CD14-positive monocyte (primary cell): ENCODE measurements at regions not wholly inside any gene's neighbourhood (a gene's known extent, or its start where the extent isn't known, plus 50 kb on each side); places are given as distances from the start of the nearest gene placed in this dataset.

Source experiments
- DNase-seq, 3 donors: peaks; one replicate each; pipeline ENCODE4 v3.0.0-alpha.2; 2011 to 2022
- H2AFZ ChIP-seq: 2 replicates; pipeline ENCODE4 v1.6.0; 2012; ENCODE audit warnings: mild to moderate bottlenecking, low read depth, low read length, inconsistent platforms; ENCODE audit not compliant: insufficient read depth, poor library complexity, severe bottlenecking
- H3K27ac ChIP-seq, 2 donors: 1 replicate in 1 of 2; 2 replicates in 1 of 2; pipeline ENCODE4 v1.5.1; 2012 to 2013; ENCODE audit warnings: low read length in 2 of 2, control low read depth in 1 of 2, inconsistent platforms in 1 of 2, low read depth in 1 of 2, mild to moderate bottlenecking in 1 of 2
- H3K27me3 ChIP-seq, 2 donors: one replicate each; pipeline versions ENCODE4 v1.6.0 to v1.6.1; 2011 to 2013; ENCODE audit warnings: low read length in 2 of 2; ENCODE audit not compliant: control insufficient read depth in 2 of 2, insufficient read depth in 2 of 2
- H3K36me3 ChIP-seq, 2 donors: replicated peaks in 1 of 2; 1 replicate in 1 of 2; 2 replicates in 1 of 2; pipeline versions ENCODE4 v1.5.1 to v1.6.1; 2012 to 2013; ENCODE audit warnings: low read length in 2 of 2, control low read depth in 1 of 2, inconsistent platforms in 1 of 2, mild to moderate bottlenecking in 1 of 2; ENCODE audit not compliant: insufficient read depth in 2 of 2, control insufficient read depth in 1 of 2
- H3K4me1 ChIP-seq, 2 donors: 1 replicate in 1 of 2; 2 replicates in 1 of 2; pipeline versions ENCODE4 v1.5.1 to v1.6.1; 2012 to 2013; ENCODE audit warnings: low read length in 2 of 2, control low read depth in 1 of 2, inconsistent platforms in 1 of 2, mild to moderate bottlenecking in 1 of 2, moderate library complexity in 1 of 2; ENCODE audit not compliant: insufficient read depth in 2 of 2, control insufficient read depth in 1 of 2
- H3K4me2 ChIP-seq: replicated peaks from 2 replicates; pipeline ENCODE3; 2012; ENCODE audit warnings: low read length, moderate library complexity, mild to moderate bottlenecking; ENCODE audit not compliant: poor library complexity, severe bottlenecking; ENCODE audit errors: extremely low read depth
- H3K4me3 ChIP-seq, 3 experiments: fragments of 200-600 bp in 1 of 3; sonication (generic) in 1 of 3; replicated peaks in 1 of 3; 1 replicate in 2 of 3; 2 replicates in 1 of 3; pipeline ENCODE4 v1.5.1; 2011 to 2013; ENCODE audit warnings: low read length in 3 of 3, mild to moderate bottlenecking in 3 of 3, control low read depth in 2 of 3, low read depth in 2 of 3, inconsistent platforms in 1 of 3, moderate library complexity in 1 of 3
- H3K79me2 ChIP-seq: 2 replicates; pipeline ENCODE4 v1.6.0; 2012; ENCODE audit warnings: mild to moderate bottlenecking, control low read depth, inconsistent platforms, low read length, moderate library complexity; ENCODE audit not compliant: insufficient read depth
- H3K9ac ChIP-seq: 2 replicates; pipeline ENCODE4 v1.6.0; 2017; ENCODE audit warnings: low read length, mild to moderate bottlenecking; ENCODE audit not compliant: insufficient read depth, poor library complexity, severe bottlenecking
- H3K9me3 ChIP-seq, 2 donors: replicated peaks in 1 of 2; 1 replicate in 1 of 2; 2 replicates in 1 of 2; pipeline versions ENCODE4 v1.5.1 to v1.6.1; 2012 to 2013; ENCODE audit warnings: low read length in 2 of 2, control low read depth in 1 of 2; ENCODE audit not compliant: control insufficient read depth in 1 of 2, insufficient read depth in 1 of 2
- H4K20me1 ChIP-seq: 2 replicates; pipeline ENCODE4 v1.6.0; 2012; ENCODE audit warnings: mild to moderate bottlenecking, low read length, control low read depth, moderate library complexity; ENCODE audit not compliant: insufficient read depth
- H3K27ac Mint-ChIP-seq, 7 donors: one replicate each; pipeline ENCODE4 v1.8.0; 2020; ENCODE audit warnings: mild to moderate bottlenecking in 7 of 7, mixed read lengths in 7 of 7, moderate library complexity in 6 of 7, inconsistent platforms in 2 of 7
- H3K27me3 Mint-ChIP-seq, 3 donors: one replicate each; pipeline ENCODE4 v1.8.0; 2021 to 2022; ENCODE audit warnings: low read depth in 3 of 3, mild to moderate bottlenecking in 3 of 3, mixed read lengths in 3 of 3, moderate library complexity in 3 of 3, inconsistent platforms in 1 of 3
- H3K36me3 Mint-ChIP-seq, 2 donors: one replicate each; pipeline ENCODE4 v1.8.0; 2020; ENCODE audit warnings: mixed read lengths in 2 of 2, inconsistent platforms in 1 of 2, mild to moderate bottlenecking in 1 of 2
- H3K4me1 Mint-ChIP-seq: one replicate; pipeline ENCODE4 v1.8.0; 2020; ENCODE audit warnings: mild to moderate bottlenecking, mixed read lengths
- H3K4me3 Mint-ChIP-seq, 2 donors: one replicate each; pipeline ENCODE4 v1.8.0; 2020; ENCODE audit warnings: mild to moderate bottlenecking in 2 of 2, mixed read lengths in 2 of 2, moderate library complexity in 1 of 2
- H3K9me3 Mint-ChIP-seq, 7 donors: one replicate each; pipeline ENCODE4 v1.8.0; 2020 to 2022; ENCODE audit warnings: mixed read lengths in 7 of 7, mild to moderate bottlenecking in 6 of 7, moderate library complexity in 6 of 7, inconsistent platforms in 2 of 7
- intact Hi-C, 2 donors: fragments of 100-400 bp; cut with micrococcal nuclease; formaldehyde crosslinking; loops; one replicate each; pipeline versions ENCODE4 v1.15.0 to v1.15.1; 2023
- TF ChIP-seq, protein P1 (sequence below): fragments of 200-600 bp; IDR thresholded peaks from one replicate; pipeline ENCODE4 v1.8.0; 2022; ENCODE audit warnings: antibody characterized with exemption, mild to moderate bottlenecking

DNA sequence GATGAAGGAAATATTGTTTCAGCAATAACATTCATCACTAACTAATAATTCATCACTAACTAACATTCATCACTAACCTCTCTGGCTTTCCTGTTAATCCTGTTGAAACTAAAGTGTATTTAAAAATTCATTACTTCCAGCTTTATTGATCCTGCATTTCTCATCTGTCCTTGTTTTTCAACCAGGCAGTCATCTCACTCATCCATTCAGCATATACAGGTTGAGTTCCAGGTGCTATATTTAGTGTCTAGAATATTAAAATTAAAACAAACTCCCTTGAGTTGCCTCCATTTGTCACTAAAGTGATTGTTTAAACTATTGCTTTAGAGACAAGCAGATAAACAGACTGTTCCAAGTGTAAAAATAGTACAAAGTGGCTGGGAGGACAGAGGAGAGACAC, 58.1 kb downstream of the ATXN7L3B start:
- Histone ChIP-seq H3K9ac (no peak overlapping the region), H3K4me1 (no peaks in the 10 kb centered on the region), H3K79me2 (no peaks in the 10 kb centered on the region), H3K36me3 (no peaks in the 10 kb centered on the region), H2AFZ (no peak overlapping the region), H3K9me3 (peaks cover 0 to 7% of the 10 kb centered on the region in 2 donors), H3K4me2 (no peak overlapping the region), H3K4me3 (no peak overlapping the region), H4K20me1 (no peaks in the 10 kb centered on the region), H3K27me3 (no peaks in the 10 kb centered on the region), H3K27ac (no peak overlapping the region)
- Mint-ChIP-seq H3K36me3 (no peaks in the 10 kb centered on the region), H3K4me1 (no peaks in the 10 kb centered on the region), H3K9me3 (peaks cover 0 to 3% (median 1%) of the 10 kb centered on the region in 7 donors), H3K4me3 (no peak overlapping the region), H3K27ac (no peak overlapping the region), H3K27me3 (no peaks in the 10 kb centered on the region)
- intact Hi-C loops = no loop called here
- DNase-seq = no peak
- TF ChIP-seq, protein P1, sequence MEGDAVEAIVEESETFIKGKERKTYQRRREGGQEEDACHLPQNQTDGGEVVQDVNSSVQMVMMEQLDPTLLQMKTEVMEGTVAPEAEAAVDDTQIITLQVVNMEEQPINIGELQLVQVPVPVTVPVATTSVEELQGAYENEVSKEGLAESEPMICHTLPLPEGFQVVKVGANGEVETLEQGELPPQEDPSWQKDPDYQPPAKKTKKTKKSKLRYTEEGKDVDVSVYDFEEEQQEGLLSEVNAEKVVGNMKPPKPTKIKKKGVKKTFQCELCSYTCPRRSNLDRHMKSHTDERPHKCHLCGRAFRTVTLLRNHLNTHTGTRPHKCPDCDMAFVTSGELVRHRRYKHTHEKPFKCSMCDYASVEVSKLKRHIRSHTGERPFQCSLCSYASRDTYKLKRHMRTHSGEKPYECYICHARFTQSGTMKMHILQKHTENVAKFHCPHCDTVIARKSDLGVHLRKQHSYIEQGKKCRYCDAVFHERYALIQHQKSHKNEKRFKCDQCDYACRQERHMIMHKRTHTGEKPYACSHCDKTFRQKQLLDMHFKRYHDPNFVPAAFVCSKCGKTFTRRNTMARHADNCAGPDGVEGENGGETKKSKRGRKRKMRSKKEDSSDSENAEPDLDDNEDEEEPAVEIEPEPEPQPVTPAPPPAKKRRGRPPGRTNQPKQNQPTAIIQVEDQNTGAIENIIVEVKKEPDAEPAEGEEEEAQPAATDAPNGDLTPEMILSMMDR = no peak

DNA sequence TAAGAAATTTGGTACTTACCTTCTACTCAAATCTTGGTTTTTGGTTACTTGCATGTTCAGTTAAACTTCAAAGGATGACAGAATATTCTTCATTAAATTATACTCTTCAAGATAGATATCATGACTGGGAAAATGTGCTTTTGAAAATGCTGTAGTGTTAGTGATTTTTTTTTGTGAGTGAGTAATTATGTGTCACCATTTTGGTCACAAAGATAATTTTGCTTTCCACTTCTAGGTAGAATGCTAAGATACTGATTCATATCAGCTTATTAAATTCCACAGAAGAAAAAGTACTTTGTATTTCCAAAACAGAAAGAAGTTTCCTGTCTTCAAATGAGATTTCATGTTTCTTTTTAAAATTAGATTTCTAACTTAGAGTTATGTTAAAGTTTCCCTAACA, 61.2 kb downstream of the ATXN7L3B start:
- TF ChIP-seq, protein P1 = no peak
- Histone ChIP-seq H3K4me2 (no peak overlapping the region), H3K79me2 (no peaks in the 10 kb centered on the region), H3K9me3 (peaks cover 0 to 7% of the 10 kb centered on the region in 2 donors), H3K27ac (no peak overlapping the region), H3K4me3 (no peak overlapping the region), H3K4me1 (no peaks in the 10 kb centered on the region), H3K27me3 (no peaks in the 10 kb centered on the region), H4K20me1 (no peaks in the 10 kb centered on the region), H3K9ac (no peak overlapping the region), H2AFZ (no peak overlapping the region), H3K36me3 (no peaks in the 10 kb centered on the region)
- no peaks in the 10 kb centered on the region for H3K27me3 Mint-ChIP-seq
- H3K27ac Mint-ChIP-seq = no peak overlapping the region
- DNase-seq = no peak
- H3K36me3 Mint-ChIP-seq = no peaks in the 10 kb centered on the region
- H3K4me1 Mint-ChIP-seq = no peaks in the 10 kb centered on the region
- intact Hi-C loops = no loop called here
- no peak overlapping the region for H3K4me3 Mint-ChIP-seq
- peaks cover 0 to 4% (median 1%) of the 10 kb centered on the region in 7 donors for H3K9me3 Mint-ChIP-seq
